ENCODE measurements at regions not wholly inside any gene's neighbourhood (a gene's known extent, or its start where the extent isn't known, plus 50 kb on each side); places are given as distances from the start of the nearest gene placed in this dataset.

GRCh38 chr16:55130911-55131310 lies 193.1 kb upstream of the IRX6 start:
- Histone ChIP-seq H3K4me3 (ENCODE audit: low read depth, low read length) (no peak overlapping the region), H3K36me3 (ENCODE audit: control insufficient read depth, insufficient read depth, low read length) (no peaks in the 10 kb centered on the region), H3K27me3 (ENCODE audit: control insufficient read depth, insufficient read depth, low read length) (no peaks in the 10 kb centered on the region), H3K4me1 (ENCODE audit: control insufficient read depth, insufficient read depth, low read length) (no peaks in the 10 kb centered on the region), H3K9ac (ENCODE audit: low read depth, low read length) (no peak overlapping the region), H3K9me3 (ENCODE audit: control insufficient read depth, insufficient read depth, low read length) (no peaks in the 10 kb centered on the region)

DNA sequence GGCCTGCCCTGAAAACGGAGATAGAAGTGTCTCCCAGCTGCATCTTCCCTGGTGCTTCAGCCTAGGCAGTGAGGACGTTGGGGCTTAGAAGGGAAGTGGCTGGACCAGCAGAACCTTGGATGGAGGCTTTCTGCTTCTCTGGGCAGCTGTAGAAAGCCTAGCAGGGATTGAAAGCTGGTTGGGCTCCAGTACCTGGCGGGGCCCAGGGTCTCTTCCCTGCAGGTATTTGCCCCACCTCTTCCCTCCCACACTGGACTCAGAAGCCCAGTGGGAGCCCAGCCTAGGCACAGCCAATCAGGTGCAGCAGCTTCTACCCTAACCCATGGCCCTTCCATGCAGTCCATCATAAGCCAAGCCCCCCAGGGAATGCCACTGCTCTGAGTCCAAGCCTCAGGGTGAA lies 190.3 kb upstream of the IRX6 start:
- Histone ChIP-seq H3K27me3 (ENCODE audit: control insufficient read depth, insufficient read depth, low read length) (no peaks in the 10 kb centered on the region), H3K9ac (ENCODE audit: low read depth, low read length) (no peak overlapping the region), H3K36me3 (ENCODE audit: control insufficient read depth, insufficient read depth, low read length) (no peaks in the 10 kb centered on the region)

DNA sequence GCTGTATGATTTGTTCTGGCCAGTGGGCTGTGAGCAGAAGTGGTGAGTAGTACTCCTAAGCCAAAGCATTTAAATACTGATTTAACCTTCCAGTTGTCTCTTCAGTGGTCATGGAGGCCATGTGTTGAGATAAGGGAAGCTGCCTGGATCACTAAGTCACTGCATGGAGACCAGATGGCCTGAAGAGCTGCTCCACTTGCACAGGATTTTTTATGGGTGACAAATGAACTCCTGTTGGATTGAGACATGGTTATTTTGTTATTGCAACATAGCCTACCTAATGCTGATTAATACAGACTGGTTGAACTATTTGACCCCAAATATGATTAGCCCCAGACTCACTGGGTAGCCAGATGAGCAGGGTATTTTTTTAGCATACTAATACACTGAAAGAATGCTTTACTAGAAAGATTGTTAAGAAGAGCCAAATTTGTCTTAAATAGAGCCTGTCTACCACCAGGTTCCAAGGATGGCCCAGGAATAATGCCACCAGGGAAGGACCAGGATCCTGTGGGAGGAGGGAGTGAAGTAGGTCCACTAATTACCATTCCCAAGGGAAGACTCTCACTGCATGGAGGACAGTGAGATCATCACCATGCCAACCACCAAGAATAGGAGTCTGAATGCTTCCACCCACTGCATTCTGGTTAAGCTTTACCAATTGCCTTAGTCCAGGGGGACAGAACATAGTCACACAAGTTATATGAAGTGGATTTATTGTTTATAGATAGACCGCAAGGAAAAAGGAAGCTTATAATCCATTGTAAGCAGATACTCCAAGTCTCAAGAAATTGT lies 187.4 kb upstream of the IRX6 start:
- Histone ChIP-seq H3K36me3 (ENCODE audit: control insufficient read depth, insufficient read depth, low read length) (no peaks in the 10 kb centered on the region), H3K27me3 (ENCODE audit: control insufficient read depth, insufficient read depth, low read length) (no peaks in the 10 kb centered on the region), H3K4me3 (ENCODE audit: low read depth, low read length) (no peak overlapping the region), H3K9ac (ENCODE audit: low read depth, low read length) (no peak overlapping the region), H3K4me1 (ENCODE audit: control insufficient read depth, insufficient read depth, low read length) (no peaks in the 10 kb centered on the region), H3K9me3 (ENCODE audit: control insufficient read depth, insufficient read depth, low read length) (no peaks in the 10 kb centered on the region)

More for the DNA sequence above, 190.3 kb upstream of the IRX6 start:
- Histone ChIP-seq H3K4me3 (ENCODE audit: low read depth, low read length) (no peak overlapping the region), H3K4me1 (ENCODE audit: control insufficient read depth, insufficient read depth, low read length) (no peaks in the 10 kb centered on the region), H3K9me3 (ENCODE audit: control insufficient read depth, insufficient read depth, low read length) (no peaks in the 10 kb centered on the region)

DNA sequence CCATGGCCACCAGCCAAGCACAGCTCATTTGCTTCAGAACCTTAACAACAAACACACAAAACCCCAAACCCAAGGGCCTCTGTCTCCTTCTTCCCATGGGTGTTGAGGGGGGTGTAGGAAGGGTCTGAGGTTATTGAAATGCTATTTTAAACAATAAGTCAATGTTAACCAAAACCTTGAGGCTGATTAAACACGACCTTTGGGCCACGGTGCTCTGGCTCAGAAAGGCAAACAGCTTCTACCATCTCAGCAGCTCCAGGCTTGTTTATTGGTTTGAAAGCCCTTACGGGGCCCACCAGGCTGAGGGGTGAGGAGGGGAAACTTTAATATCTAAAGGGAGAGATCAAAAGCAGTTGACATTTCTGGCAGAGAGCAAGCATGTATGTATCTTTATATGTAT lies 185.7 kb upstream of the IRX6 start:
- no peak overlapping the region for H3K9ac ChIP-seq (ENCODE audit: low read depth, low read length)

GRCh38 chr16:55142405-55142804 lies 181.6 kb upstream of the IRX6 start:
- Histone ChIP-seq H3K4me3 (ENCODE audit: low read depth, low read length) (no peak overlapping the region), H3K9me3 (ENCODE audit: control insufficient read depth, insufficient read depth, low read length) (no peaks in the 10 kb centered on the region), H3K27me3 (ENCODE audit: control insufficient read depth, insufficient read depth, low read length) (no peaks in the 10 kb centered on the region), H3K36me3 (ENCODE audit: control insufficient read depth, insufficient read depth, low read length) (no peaks in the 10 kb centered on the region), H3K4me1 (ENCODE audit: control insufficient read depth, insufficient read depth, low read length) (peaks cover 5% of the 10 kb centered on the region), H3K9ac (ENCODE audit: low read depth, low read length) (no peak overlapping the region)

More for the DNA sequence above, 185.7 kb upstream of the IRX6 start:
- Histone ChIP-seq H3K4me3 (ENCODE audit: low read depth, low read length) (no peak overlapping the region), H3K9me3 (ENCODE audit: control insufficient read depth, insufficient read depth, low read length) (no peaks in the 10 kb centered on the region), H3K27me3 (ENCODE audit: control insufficient read depth, insufficient read depth, low read length) (no peaks in the 10 kb centered on the region), H3K36me3 (ENCODE audit: control insufficient read depth, insufficient read depth, low read length) (no peaks in the 10 kb centered on the region), H3K4me1 (ENCODE audit: control insufficient read depth, insufficient read depth, low read length) (peaks cover 5% of the 10 kb centered on the region)

GRCh38 chr16:55144651-55145050 lies 179.4 kb upstream of the IRX6 start:
- H3K36me3 ChIP-seq (ENCODE audit: control insufficient read depth, insufficient read depth, low read length), result no peaks in the 10 kb centered on the region
- H3K27me3 ChIP-seq (ENCODE audit: control insufficient read depth, insufficient read depth, low read length), result no peaks in the 10 kb centered on the region
- H3K4me3 ChIP-seq (ENCODE audit: low read depth, low read length), result no peak overlapping the region

DNA sequence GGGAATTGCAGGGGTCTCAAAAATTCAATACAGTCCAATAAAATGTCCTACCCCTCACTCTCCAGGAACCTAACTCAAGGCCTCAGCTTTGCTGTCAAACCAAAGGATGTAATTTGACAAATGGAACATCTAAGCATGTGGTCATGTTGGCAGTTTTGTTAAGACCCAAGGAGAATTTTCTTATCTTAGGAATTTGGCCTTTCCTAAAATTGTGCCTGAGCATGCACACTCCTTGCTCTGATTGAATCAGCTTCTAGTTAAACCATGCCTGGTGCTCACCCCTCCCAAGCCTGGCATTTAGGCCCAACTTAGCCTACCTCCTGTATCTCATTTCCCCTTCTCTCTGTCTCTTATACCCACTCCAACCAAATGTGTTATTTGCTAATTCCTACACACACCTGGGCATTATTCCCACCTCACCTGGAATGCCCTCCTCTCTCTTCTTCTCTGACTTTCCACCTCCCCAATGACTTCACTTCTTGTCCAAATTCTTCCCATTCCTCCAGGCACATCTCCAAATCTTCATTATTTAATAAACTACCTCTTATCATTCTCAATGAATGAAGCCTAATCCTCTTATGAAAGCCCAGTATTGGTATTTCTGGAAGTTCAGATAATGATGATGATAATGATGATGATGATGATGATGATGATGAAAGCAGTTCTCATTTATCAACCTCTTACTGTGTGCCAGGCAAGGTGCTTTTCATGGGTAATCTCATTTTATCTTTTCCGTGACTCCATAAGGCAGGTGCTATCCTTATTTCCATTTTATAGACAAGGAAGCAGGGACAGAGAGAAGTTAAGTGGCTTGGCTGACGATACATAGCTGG lies 178.0 kb upstream of the IRX6 start:
- Histone ChIP-seq H3K4me1 (ENCODE audit: control insufficient read depth, insufficient read depth, low read length) (peaks cover 5% of the 10 kb centered on the region), H3K36me3 (ENCODE audit: control insufficient read depth, insufficient read depth, low read length) (no peaks in the 10 kb centered on the region), H3K4me3 (ENCODE audit: low read depth, low read length) (no peak overlapping the region), H3K9ac (ENCODE audit: low read depth, low read length) (no peak overlapping the region), H3K27me3 (ENCODE audit: control insufficient read depth, insufficient read depth, low read length) (no peaks in the 10 kb centered on the region), H3K9me3 (ENCODE audit: control insufficient read depth, insufficient read depth, low read length) (no peaks in the 10 kb centered on the region)

More at GRCh38 chr16:55144651-55145050, 179.4 kb upstream of the IRX6 start:
- H3K9ac ChIP-seq (ENCODE audit: low read depth, low read length), result no peak overlapping the region
- peaks cover 5% of the 10 kb centered on the region for H3K4me1 ChIP-seq (ENCODE audit: control insufficient read depth, insufficient read depth, low read length)
- no peaks in the 10 kb centered on the region for H3K9me3 ChIP-seq (ENCODE audit: control insufficient read depth, insufficient read depth, low read length)

- Histone ChIP-seq H3K27me3 (ENCODE audit: control insufficient read depth, insufficient read depth, low read length) (no peaks in the 10 kb centered on the region), H3K9me3 (ENCODE audit: control insufficient read depth, insufficient read depth, low read length) (no peaks in the 10 kb centered on the region), H3K36me3 (ENCODE audit: control insufficient read depth, insufficient read depth, low read length) (no peaks in the 10 kb centered on the region), H3K4me1 (ENCODE audit: control insufficient read depth, insufficient read depth, low read length) (peaks cover 9% of the 10 kb centered on the region), H3K9ac (ENCODE audit: low read depth, low read length) (no peak overlapping the region), H3K4me3 (ENCODE audit: low read depth, low read length) (no peak overlapping the region)
Measured at GRCh38 chr16:55146966-55147365, 177.0 kb upstream of the IRX6 start.

GRCh38 chr16:55147396-55147795 lies 176.6 kb upstream of the IRX6 start:
- Histone ChIP-seq H3K4me1 (ENCODE audit: control insufficient read depth, insufficient read depth, low read length) (peaks cover 7% of the 10 kb centered on the region), H3K27me3 (ENCODE audit: control insufficient read depth, insufficient read depth, low read length) (no peaks in the 10 kb centered on the region), H3K36me3 (ENCODE audit: control insufficient read depth, insufficient read depth, low read length) (no peaks in the 10 kb centered on the region), H3K4me3 (ENCODE audit: low read depth, low read length) (no peak overlapping the region), H3K9me3 (ENCODE audit: control insufficient read depth, insufficient read depth, low read length) (no peaks in the 10 kb centered on the region), H3K9ac (ENCODE audit: low read depth, low read length) (no peak overlapping the region)

- H3K4me3 ChIP-seq (ENCODE audit: low read depth, low read length), result no peak overlapping the region
- no peaks in the 10 kb centered on the region for H3K9me3 ChIP-seq (ENCODE audit: control insufficient read depth, insufficient read depth, low read length)
- no peaks in the 10 kb centered on the region for H3K36me3 ChIP-seq (ENCODE audit: control insufficient read depth, insufficient read depth, low read length)
- no peaks in the 10 kb centered on the region for H3K27me3 ChIP-seq (ENCODE audit: control insufficient read depth, insufficient read depth, low read length)
- H3K9ac ChIP-seq (ENCODE audit: low read depth, low read length), result no peak overlapping the region
- peaks cover 7% of the 10 kb centered on the region for H3K4me1 ChIP-seq (ENCODE audit: control insufficient read depth, insufficient read depth, low read length)
Measured at GRCh38 chr16:55149622-55150021, 174.4 kb upstream of the IRX6 start.

DNA sequence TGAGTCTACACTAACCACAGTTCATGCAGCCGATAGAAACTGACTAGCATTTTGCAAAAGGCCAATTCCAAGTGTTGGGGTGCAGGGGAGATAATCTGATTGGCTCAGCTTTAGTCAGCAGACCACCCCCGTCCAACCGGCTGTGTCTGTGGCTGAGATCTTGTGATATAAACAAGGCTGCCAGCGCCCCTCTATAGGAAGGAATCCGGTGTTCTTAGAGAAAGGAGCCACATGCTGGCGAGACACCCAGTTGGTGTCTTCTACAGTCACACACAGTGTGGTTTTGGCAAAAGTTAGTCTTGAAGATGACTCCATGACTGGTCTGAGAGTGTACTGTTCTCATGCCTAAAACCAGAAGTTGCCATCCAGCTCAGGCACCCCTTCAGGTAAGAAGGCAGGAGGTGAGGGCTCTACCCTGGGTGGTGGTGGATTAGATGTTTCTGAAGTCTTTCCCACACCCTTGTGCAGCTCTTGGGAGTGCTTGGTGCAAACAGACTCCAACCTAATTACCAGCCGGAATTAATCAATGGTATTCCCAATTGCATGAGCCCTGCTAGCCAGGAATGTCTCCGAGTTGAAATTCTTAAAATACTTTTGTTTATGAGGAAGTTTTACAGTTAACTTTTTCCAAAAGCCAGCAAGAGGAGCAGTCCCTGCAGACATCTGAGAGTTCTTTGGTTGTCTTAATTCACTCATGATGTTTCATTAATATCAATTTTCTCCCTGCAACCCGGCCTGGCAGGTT lies 172.3 kb upstream of the IRX6 start:
- Histone ChIP-seq H3K9me3 (ENCODE audit: control insufficient read depth, insufficient read depth, low read length) (no peaks in the 10 kb centered on the region), H3K36me3 (ENCODE audit: control insufficient read depth, insufficient read depth, low read length) (no peaks in the 10 kb centered on the region), H3K4me1 (ENCODE audit: control insufficient read depth, insufficient read depth, low read length) (peaks cover 7% of the 10 kb centered on the region), H3K27me3 (ENCODE audit: control insufficient read depth, insufficient read depth, low read length) (no peaks in the 10 kb centered on the region), H3K9ac (ENCODE audit: low read depth, low read length) (no peak overlapping the region), H3K4me3 (ENCODE audit: low read depth, low read length) (no peak overlapping the region)

Data from iPS-15b (cell line).